Tibial nerve (tissue), 3 donors: ENCODE measurements at regions not wholly inside any gene's neighbourhood (a gene's known extent, or its start where the extent isn't known, plus 50 kb on each side); places are given as distances from the start of the nearest gene placed in this dataset.

Source experiments
- POLR2A ChIP-seq, 2 donors: fragments of 450-650 bp; IDR thresholded peaks; one replicate each; pipeline ENCODE4 v1.6.1; 2017; ENCODE audit warnings: antibody characterized with exemption in 2 of 2, mild to moderate bottlenecking in 2 of 2, moderate library complexity in 2 of 2
- TF ChIP-seq, protein P1 (sequence below), 5 experiments: fragments of 200-600 bp in 3 of 5; fragments of 450-650 bp in 2 of 5; sonication (generic) in 3 of 5; IDR thresholded peaks; one replicate each; pipeline ENCODE4 v1.5.1; 2016 to 2019; ENCODE audit warnings: antibody characterized with exemption in 5 of 5, mild to moderate bottlenecking in 3 of 5, moderate library complexity in 2 of 5

DNA sequence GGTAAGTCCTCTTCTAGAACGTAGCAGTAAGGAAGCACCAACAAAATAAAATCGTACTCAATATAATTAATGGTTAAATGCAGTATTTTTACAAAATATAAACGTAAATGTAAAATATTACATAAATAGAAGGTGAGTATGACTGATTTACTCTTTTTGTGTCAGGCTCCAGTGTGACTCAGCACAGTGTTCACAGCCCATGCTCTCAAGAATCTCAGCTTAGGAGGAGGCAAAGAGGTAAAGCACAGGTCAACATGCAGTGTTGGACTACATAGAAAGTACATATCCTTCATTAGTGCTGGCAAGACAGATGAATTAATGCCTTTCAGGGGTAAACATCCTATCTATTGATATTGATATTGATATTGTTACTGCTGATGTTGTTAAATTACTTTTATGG, 2050.6 kb upstream of the RAG2 start:
- TF ChIP-seq, protein P1, sequence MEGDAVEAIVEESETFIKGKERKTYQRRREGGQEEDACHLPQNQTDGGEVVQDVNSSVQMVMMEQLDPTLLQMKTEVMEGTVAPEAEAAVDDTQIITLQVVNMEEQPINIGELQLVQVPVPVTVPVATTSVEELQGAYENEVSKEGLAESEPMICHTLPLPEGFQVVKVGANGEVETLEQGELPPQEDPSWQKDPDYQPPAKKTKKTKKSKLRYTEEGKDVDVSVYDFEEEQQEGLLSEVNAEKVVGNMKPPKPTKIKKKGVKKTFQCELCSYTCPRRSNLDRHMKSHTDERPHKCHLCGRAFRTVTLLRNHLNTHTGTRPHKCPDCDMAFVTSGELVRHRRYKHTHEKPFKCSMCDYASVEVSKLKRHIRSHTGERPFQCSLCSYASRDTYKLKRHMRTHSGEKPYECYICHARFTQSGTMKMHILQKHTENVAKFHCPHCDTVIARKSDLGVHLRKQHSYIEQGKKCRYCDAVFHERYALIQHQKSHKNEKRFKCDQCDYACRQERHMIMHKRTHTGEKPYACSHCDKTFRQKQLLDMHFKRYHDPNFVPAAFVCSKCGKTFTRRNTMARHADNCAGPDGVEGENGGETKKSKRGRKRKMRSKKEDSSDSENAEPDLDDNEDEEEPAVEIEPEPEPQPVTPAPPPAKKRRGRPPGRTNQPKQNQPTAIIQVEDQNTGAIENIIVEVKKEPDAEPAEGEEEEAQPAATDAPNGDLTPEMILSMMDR (IDR thresholded peaks at IDR 0.05) = no peak
- TF ChIP-seq POLR2A (IDR thresholded peaks at IDR 0.05) = no peak
